HG02885 (cell line): ENCODE measurements at regions not wholly inside any gene's neighbourhood (a gene's known extent, or its start where the extent isn't known, plus 50 kb on each side); places are given as distances from the start of the nearest gene placed in this dataset.

Experiments used
- ATAC-seq: cut with Tn5 transposase; IDR thresholded peaks from one replicate; pipeline ENCODE4 v1.9.1; 2021; ENCODE audit warnings: mild to moderate bottlenecking; ENCODE audit not compliant: unreplicated experiment, poor library complexity

DNA sequence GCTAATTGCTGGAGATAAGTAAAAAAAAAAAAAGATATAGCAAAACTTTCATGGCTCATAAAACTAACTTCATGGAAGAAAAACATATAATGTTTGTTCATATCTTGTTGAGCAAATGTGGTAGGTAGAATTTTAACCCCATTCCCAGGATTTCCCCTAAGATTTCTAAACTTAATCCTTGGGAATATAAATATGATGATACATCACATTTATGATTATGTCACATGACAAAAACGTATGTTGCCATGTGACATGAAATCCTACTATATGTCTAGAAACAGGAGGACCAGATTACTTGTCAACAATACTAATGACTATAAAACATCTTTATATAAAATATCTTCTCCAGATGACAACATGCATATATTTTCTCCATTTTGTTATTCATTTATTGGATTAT, 679.0 kb upstream of the LRRC4C start:
- ATAC-seq = no peak

DNA sequence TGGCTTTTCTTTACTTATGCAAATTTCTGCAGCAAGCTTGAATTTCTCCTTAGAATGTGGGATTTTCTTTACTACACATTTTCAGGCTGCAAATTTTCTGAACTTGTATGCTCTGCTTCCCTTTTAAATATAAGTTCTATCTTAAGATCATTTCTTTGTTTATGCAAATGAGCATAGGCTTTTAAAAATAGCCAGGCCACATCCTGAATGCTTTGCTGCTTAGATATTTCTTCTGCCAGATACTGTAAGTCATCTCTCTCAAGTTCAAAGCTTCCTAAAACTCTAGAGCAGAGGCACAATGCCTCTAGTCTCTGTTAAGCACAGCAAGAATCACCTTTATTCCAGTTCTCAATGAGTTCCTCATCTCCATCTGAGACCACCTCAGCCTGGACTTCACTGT, 685.9 kb upstream of the LRRC4C start:
- no peak for ATAC-seq

DNA sequence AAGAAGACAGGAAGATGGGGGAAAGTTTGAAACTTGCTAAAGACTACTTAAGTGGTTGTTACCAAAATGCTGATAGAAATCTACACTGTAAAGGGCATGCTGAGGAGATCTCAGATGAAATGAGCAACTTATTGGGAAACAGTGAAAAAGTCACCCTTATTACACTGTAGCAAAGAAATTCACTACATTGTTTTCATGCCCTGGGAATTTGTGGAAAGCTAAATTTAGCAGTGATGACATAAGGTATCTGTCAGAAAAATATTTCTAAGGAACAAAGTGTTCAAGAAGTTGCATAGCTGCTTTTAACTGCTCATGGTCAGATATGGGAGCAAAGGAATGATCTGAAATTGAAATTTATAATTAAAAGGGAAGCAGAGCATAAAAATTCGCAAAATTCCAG, 702.4 kb upstream of the LRRC4C start:
- ATAC-seq = no peak

DNA sequence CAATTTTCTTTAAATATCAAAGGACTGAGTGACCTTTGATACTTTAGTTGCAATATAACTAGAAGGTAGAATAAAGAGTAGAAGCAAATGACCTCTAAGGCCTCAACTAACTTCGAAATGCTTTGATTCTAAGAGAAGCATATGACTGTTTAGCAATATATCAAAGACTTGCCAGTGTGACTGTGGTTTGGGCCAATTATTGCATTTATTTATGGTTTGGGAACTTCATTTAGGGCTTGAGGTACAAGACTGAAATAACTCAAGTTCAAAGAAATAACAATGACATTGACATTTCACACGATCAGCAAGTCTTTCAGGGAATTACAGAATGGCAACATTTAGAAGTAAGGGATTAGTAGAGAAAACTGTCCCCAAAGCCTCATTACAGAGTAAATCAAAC, 709.7 kb upstream of the LRRC4C start:
- ATAC-seq = no peak

DNA sequence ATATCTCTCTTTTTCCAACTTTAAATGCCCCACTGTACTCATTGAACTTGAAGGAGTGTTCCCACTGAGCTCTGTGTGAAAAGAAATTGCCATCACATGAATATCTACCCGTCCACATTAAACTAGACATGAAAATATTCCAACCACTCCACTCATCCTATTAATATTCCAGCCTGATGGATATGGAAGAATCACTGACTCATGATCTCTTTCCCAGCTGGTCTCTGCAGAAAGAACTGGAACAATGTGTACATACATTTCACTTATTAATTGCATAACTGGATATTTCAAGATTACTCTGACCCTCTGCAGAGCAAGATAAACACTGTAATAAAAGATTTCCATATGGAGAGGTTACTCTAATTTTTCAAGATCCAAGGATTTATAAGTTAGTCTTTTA, 711.1 kb upstream of the LRRC4C start:
- ATAC-seq = no peak

DNA sequence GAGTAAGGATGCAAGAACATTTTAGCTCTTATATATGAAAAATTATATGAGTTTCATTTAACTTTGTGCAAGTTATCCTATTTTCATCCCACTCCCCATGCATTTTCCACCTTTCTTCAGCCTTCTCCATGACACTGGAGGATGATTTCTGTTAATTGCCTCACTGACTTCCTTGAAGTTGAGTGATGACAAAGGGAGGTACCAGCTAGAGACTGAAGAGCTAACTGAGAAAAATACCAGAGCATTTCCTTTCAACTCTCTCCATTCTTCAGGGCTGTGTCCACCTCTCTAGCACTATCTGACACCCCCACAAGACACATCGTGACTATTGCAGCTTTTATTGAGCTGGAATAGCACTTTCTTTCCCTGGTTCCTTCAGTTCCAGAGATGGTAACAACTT, 711.6 kb upstream of the LRRC4C start:
- no peak for ATAC-seq

DNA sequence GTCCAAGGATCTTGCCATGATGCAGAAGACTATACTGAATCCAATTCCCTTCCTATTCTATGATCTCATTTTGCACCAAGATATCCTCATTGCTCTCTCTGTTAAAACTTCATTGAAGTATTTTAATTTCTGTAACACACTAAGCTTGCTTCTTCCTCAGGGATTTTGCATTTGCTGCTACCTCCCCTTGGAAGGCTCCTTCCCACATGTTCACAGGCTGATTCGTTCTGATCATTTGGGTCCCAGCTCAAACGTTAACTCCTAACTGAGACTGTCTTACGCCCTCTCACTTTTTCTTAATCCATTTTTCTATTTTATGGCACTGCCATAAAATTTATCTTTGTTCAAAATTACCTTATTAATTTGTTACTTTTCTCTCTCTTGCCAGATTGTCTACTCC, 713.0 kb upstream of the LRRC4C start:
- ATAC-seq = no peak

DNA sequence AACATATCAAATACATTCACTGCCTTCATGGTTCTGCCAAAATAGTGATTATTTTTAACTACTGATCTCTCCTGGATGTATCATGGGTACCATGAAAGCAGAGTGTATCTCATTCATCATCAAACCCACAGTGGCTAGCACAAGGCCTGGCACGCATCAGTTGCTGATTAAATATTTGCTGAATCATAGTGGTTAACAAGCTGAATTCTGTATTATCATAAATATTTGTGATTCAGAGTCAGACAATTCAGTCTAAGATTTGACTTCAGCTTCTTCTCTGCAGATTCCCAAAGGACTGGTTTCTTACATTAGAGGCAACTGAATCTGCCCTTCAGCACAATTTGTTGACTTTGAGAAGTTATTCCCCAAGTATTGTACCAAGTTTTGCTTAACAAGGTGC, 715.8 kb upstream of the LRRC4C start:
- no peak for ATAC-seq

DNA sequence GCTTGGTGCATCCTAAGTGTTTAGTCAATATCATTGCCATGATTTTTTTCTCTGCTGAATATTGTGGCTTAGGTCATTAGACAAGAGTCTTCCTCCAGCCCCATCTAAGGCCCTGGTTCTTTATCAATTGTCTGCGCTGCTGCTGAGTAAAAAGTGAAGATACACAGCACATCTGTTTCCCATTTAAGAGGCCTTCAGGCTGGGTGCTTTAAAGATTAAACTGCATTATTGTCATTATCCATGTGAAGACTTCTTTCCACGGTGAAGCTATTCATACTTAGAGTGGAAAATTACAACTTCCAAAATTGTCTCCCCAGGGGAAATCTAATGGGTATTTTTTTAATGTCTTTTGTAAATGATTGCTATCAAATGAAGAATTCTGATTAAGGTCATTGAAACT, 719.8 kb upstream of the LRRC4C start:
- ATAC-seq = no peak

DNA sequence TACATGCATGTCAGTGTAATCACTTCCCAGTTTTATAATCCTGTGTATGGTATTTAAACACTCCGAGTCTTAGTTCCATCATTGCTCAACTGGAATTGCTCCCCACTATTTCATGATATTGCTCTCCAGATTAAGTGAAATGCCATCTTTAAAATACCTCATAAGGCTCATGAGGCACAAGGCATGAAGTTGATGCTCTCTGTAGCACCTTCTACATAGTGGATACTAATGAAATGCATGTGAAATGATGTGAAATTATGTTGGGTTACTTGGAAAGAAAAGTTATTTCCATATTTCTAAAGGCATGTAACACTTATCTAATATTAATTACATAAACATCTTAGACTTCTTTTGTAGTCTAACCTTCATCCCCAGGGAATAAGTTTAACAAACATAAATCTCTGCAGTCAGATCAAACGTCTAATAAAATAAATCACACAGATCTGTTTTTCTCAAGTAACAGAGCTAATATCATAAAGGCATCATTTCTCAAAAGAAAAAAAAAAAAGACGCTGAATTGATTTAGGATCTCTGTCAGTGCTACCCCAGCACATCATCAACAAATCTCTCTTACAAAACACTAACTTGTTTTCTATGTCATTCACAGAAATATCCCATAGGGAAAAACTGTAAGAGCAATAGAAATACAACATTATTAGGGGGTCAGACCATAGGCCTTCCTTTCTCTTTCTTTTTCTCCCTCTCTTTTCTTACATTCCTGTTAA, 736.0 kb upstream of the LRRC4C start:
- ATAC-seq = no peak

DNA sequence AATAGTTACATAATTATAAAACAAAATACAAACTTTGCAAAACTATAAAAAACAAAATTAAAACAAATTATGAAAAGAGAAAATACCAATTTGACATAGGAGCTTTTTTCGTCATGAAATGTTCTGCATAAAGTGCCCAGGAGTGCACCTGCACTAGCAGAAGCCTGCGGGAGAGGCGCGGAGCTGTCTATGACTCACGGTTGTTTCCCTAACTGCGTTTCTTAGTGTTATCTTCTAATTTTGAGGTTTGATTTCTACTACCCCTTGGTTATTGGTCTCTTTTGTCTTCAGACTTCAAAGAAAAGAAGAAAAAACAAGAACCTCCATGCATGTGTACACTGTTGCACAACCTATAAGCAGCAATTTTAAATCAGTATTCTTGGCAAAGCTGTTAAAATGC, 740.9 kb upstream of the LRRC4C start:
- no peak for ATAC-seq

DNA sequence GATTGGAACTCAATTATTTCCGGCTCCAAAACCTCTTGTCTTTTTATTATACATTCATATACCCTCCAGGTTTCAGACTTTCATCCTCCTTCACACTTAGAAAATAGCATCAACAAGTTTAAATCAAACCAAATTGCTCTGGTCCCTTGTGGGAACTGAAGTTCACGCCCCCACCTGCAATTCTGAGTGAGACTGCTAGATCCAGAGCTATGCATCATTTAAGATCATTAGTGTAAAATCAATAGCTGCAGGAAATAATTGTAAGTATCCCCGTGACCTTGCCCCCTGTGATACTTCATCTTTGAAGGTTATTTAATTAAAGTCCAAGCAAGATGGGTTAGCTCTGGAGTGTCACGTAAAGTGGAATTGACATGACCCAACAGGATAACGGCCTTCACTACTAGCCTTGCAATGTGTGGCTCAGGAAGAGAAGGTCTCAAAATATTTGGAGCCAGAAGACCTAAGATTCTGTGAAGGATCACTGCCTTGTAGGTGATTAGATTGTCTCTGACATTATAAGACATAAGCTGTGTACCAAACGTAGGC, 742.2 kb upstream of the LRRC4C start:
- no peak for ATAC-seq

DNA sequence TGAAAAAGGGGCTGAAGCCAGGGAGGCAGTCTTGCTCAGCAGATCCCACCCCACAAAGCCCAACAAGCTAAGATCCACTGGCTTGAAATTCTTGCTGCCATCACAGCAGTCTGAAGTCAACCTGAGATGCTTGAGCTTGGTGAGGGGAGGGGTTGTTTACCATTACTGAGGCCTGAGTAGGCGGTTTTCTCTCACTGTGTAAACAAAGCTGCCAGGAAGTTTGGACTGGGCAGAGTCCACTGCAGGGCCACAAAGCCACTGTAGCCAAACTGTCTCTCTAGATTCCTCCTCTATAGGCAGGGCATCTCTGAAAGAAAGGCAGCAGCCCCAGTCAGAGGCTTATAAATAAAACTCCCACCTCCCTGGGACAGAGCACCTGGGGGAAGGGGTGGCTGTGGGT, 746.1 kb upstream of the LRRC4C start:
- ATAC-seq = no peak

DNA sequence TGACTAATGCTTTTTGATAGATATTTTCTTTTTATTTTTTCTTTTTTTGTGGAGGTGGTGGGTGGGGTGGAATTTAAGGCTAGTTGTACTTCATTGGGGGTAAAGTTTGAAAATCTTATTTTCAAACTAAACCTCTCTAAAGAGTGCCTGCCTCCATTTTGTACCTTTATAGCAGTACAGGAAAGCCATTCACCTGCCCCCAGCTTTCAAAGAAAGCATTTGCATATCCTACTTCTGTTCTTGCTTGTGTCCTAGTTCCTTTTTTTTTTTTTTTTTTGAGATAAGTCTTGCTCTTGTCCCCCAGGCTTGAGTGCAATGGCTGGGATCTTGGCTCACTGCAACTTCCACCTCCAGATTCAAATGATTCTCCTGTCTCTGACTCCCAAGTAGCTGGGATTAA, 766.2 kb upstream of the LRRC4C start:
- ATAC-seq = no peak

DNA sequence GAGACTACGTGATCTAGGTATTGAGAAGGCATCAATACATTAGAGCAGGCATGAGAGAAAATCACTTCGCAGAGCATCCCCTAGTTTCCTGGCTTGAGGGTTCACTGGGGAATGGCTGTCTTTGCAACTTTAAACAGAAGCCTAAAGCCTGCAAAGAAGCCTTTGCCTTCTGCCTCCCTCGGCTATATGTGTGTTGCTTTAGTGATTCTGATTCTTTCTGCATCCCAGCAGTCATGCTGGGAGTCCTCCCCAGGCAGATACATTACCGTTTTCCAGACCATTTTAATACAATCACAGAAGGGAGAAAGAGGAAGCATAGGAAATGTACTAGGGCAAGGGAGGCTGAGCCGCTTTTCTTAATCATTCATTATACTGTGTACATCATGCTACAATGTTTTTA, 773.2 kb upstream of the LRRC4C start:
- no peak for ATAC-seq

DNA sequence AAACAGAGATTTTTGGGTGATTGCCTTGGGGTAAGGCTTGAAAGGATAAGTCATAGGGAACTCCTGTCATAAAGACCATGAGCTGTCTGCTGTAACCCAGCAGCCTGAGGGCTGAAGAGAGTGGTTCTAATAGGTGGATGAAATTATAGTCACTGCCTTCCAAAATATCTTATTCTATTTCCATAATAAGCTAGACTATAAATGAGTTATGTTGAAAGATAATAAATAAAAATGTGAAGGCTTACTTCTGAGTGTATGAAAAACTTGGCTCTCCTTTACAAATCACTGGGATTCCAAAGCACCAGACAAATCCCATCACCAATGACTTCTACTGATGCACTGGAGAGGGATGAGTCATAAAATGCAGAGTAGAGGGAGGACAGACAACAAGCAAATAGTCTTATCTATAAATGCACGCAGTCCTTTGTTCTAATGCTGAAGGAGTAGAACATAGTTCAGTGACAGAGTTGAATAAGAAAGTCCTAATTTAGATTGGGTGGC, 775.0 kb upstream of the LRRC4C start:
- ATAC-seq = no peak

DNA sequence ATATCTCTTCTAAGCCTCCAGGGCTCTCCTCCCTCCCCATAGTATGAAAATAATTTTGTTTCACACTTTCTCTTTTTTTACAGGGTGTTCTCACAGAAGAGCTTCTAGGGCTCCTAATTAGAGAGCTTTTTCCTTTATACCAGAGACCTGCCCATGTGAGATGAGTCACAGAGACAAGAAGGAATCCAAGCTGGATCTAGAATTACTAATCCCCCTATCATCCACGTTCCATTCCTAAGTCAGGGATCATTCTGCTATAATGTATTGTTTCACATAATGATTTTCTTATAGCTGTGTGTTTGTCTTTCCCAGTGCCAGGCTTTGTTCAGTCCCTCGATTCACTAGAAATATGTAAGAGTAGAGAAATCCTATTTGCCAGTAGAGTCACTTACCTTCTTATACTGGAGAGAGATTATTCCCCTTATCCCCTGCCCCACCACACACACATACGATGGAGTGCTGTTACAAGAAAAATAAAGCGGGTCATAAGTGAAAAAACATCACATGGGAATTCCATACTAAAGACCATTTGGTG, 778.3 kb upstream of the LRRC4C start:
- ATAC-seq = no peak

DNA sequence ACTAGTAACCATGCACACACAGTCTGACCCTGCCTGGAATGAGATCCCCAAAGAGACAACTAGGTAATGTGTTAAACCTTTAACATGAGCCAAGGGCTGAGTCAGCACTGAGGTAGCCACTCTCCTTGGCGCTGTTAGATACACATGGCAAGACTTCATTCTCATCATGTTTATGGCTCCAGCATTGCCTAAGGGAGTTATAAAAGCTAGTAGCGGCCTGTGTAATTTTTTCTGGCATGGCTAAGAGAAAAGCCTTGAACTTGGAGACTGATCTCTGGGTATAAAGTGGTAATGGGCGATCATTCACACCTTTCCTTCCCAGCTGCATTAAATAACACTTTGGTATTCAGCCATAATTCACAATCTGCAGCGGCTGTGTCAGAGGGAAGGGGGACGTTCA, 779.7 kb upstream of the LRRC4C start:
- ATAC-seq = no peak

DNA sequence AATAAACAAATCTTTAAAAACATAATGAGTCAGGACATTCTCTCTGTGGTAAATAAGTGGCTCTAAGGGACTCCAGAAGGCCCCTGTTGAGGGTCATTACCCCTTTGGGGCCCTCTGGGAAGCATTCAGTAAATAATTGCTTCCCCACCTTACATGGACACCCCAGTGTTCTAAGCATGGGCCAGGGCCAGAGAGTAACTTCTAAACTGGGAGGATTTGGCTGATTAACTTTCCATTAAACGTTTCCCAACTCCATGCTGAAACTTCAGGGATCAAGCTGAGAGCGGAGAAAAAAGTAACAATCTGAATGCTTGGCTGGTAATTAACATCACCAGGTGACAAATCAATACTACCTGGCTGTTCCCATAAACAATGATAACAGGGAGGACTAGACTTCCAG, 783.9 kb upstream of the LRRC4C start:
- ATAC-seq = no peak

DNA sequence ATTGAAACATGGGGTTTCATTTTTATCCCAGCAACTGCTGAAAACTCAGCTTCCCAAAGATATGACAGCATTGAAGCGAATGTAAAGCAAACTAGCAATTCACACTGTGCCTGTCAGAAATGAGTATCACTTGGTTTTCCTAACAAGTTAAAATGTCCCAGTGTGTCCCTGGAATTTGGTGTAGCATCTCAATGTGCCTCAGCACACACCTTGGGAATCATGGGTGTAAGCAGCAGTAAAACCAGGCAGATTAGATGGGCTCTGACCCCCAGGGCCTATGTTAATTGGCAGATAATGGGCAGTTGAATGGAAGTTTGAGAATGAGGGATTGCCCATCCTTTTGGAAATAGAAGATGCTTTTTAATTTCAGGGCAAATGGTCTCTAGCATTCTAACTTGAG, 784.9 kb upstream of the LRRC4C start:
- ATAC-seq = no peak

DNA sequence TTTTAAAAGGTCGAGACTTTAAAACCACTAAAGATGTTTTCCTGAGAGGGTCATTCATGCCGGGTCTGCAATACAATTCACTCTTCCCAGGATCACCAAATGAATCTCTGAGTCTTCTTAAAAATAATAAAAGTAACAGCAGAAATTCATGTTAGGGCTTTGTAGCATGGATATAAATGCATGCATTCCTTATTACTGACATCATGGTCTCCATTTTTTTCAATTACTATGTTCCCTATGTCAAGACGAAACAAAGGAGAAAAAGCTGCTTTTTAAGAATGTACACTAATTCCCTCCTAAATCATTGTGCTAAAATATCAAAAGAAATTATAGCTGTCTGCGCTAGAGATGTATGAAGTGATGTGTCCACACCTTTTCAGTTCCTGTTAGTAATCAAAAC, 789.9 kb upstream of the LRRC4C start:
- ATAC-seq = no peak

DNA sequence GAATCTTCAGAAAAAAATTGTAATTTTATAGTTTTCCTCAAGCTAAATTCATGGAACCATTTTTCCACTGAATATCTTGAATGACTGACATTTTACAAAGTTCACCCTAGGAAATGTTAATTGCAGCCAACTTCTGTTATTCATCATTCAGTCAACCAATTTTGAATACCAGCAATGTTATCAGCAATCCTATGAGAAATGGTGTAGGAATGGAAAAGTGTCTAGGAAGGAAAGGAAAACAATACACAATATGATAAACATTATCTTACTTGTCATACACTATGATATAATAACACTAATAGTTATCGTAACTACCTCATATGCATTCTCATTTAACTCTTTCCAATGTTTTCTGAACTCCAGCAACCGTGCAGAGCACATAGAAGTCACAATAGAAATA, 790.5 kb upstream of the LRRC4C start:
- ATAC-seq = no peak
